Choroid plexus epithelial cell (primary cell): ENCODE measurements at regions not wholly inside any gene's neighbourhood (a gene's known extent, or its start where the extent isn't known, plus 50 kb on each side); places are given as distances from the start of the nearest gene placed in this dataset.
A peak's percentile ranks its signal among the peaks of the same experiment; 100 is the strongest.

ENCODE experiments used
- DNase-seq: peaks from one replicate; pipeline ENCODE4 v3.0.0-alpha.2; 2010; ENCODE audit warnings: low read depth
- H3K4me3 ChIP-seq: 2 replicates; pipeline ENCODE4 v1.5.1; 2011; ENCODE audit warnings: low read depth, mild to moderate bottlenecking, control low read depth, low read length, moderate library complexity
- CTCF ChIP-seq: conservative IDR thresholded peaks from 2 replicates; pipeline ENCODE4 v1.5.1; 2011; ENCODE audit warnings: low read depth, mild to moderate bottlenecking, control low read depth, inconsistent platforms, low read length, moderate library complexity

DNA sequence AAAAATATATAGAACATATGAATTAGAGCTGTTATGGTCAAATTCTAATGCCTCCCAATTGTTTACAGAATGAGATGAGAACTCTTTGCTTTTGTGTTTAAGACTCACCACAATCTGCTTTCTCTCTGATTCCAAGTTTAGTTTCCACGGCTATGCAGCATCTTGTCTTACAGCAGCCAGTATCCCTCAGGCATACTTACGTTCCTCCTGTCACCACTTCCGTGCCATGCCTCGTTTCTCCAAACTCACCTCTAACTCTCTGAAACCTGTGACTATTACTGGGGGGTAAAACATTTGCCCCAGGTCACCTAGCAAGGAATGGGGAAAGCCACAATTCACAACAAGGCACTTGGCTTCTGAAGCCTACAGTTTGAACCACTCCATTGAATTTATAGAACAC is 192.8 kb upstream of the NRIP1 start:
- no peak for DNase-seq
- no peak overlapping the region for H3K4me3 ChIP-seq
- TF ChIP-seq CTCF = no peak

GRCh38 chr21:15259824-15260223 is 195.0 kb upstream of the NRIP1 start:
- no peak for DNase-seq
- H3K4me3 ChIP-seq = no peak overlapping the region
- no peak for TF ChIP-seq CTCF

DNA sequence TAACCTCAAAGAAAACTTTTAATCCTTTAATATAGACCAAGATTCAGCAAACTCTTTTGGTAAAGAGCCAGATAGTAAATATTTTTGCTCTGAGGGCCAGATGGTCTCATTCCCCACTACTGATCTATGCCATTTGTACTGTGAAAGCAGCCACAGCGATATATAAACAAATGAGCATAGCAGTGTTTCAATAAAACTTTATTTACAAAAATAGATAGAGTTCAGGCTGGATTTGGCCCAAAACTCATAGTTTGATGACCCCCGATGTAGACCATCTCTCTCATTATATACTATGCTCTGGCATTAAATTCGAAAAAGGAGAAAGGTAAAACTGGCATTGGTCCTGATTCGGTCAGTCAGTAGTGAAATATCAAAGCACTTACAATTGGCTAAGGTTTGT is 195.8 kb upstream of the NRIP1 start:
- TF ChIP-seq CTCF = no peak
- no peak overlapping the region for H3K4me3 ChIP-seq
- DNase-seq = no peak

- no peak for TF ChIP-seq CTCF
- H3K4me3 ChIP-seq = no peak overlapping the region
- no peak for DNase-seq
Measured at GRCh38 chr21:15264084-15264665, 199.4 kb upstream of the NRIP1 start.

DNA sequence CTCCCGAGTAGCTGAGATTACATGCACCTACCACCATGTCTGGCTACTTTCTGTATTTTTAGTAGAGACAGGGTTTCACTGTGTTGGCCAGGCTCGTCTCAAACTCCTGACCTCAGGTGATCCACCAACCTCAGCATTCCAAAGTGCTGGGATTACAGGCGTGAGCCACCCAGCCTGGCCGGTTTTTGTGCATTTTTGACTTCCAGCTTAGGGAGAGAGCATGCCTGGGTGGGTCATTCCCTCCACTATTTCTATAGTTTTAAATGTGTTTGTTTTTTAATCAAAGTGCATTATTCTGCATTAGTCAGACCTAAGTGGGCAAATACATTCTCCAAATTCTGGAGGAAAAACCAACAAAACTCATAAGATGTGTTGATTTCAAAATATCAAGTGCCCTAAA is 207.4 kb upstream of the NRIP1 start:
- no peak for TF ChIP-seq CTCF
- no peak overlapping the region for H3K4me3 ChIP-seq
- no peak for DNase-seq

- peak; percentile 49 for DNase-seq
- TF ChIP-seq CTCF = no peak
- H3K4me3 ChIP-seq = no peak overlapping the region
Measured at GRCh38 chr21:15272591-15272990, 207.8 kb upstream of the NRIP1 start.

- no peak for DNase-seq
- no peak overlapping the region for H3K4me3 ChIP-seq
- TF ChIP-seq CTCF = no peak
Measured at GRCh38 chr21:15273244-15273643, 208.4 kb upstream of the NRIP1 start.
